Hematopoietic multipotent progenitor cell treated with erythropoietin and hydrocortisone succinate and interleukin-3 and kit ligand, for 8 days (in vitro differentiated cells): ENCODE measurements at regions not wholly inside any gene's neighbourhood (a gene's known extent, or its start where the extent isn't known, plus 50 kb on each side); places are given as distances from the start of the nearest gene placed in this dataset.

ENCODE experiments used
- DNase-seq: peaks from one replicate; pipeline ENCODE4 v3.0.0-alpha.2; 2015

- DNase-seq = no peak
Observed at GRCh38 chr20:10868299-10868698, 194.5 kb upstream of the JAG1 start.

GRCh38 chr20:10873026-10873425 is 199.2 kb upstream of the JAG1 start:
- DNase-seq = no peak

- DNase-seq = no peak
Observed at GRCh38 chr20:10875653-10876052, 201.9 kb upstream of the JAG1 start.

- no peak for DNase-seq
Observed at GRCh38 chr20:10876558-10876957, 202.8 kb upstream of the JAG1 start.

GRCh38 chr20:10877342-10877741 is 203.5 kb upstream of the JAG1 start:
- DNase-seq = no peak

GRCh38 chr20:10883166-10883565 is 209.4 kb upstream of the JAG1 start:
- DNase-seq = no peak

- DNase-seq = no peak
Observed at GRCh38 chr20:10893321-10893720, 219.5 kb upstream of the JAG1 start.

GRCh38 chr20:10897336-10897735 is 223.5 kb upstream of the JAG1 start:
- DNase-seq = no peak

GRCh38 chr20:10898552-10898951 is 224.8 kb upstream of the JAG1 start:
- DNase-seq = no peak

- no peak for DNase-seq
Observed at GRCh38 chr20:10902174-10902573, 228.4 kb upstream of the JAG1 start.

GRCh38 chr20:10902576-10903282 is 228.9 kb upstream of the JAG1 start:
- no peak for DNase-seq

- no peak for DNase-seq
Observed at GRCh38 chr20:10906834-10907233, 233.0 kb upstream of the JAG1 start.

GRCh38 chr20:10909803-10910202 is 236.0 kb upstream of the JAG1 start:
- DNase-seq = no peak

GRCh38 chr20:10910535-10911178 is 236.9 kb upstream of the JAG1 start:
- no peak for DNase-seq

GRCh38 chr20:10911298-10911697 is 237.5 kb upstream of the JAG1 start:
- no peak for DNase-seq

- DNase-seq = no peak
Observed at GRCh38 chr20:10915815-10916214, 242.0 kb upstream of the JAG1 start.

GRCh38 chr20:10916312-10916711 is 242.5 kb upstream of the JAG1 start:
- no peak for DNase-seq

GRCh38 chr20:10917826-10918225 is 244.0 kb upstream of the JAG1 start:
- no peak for DNase-seq

GRCh38 chr20:10919396-10920140 is 245.8 kb upstream of the JAG1 start:
- no peak for DNase-seq

GRCh38 chr20:10920396-10920795 is 246.6 kb upstream of the JAG1 start:
- no peak for DNase-seq

- no peak for DNase-seq
Observed at GRCh38 chr20:10921491-10922010, 247.8 kb upstream of the JAG1 start.

GRCh38 chr20:10922506-10922905 is 248.7 kb upstream of the JAG1 start:
- DNase-seq = no peak

- no peak for DNase-seq
Observed at GRCh38 chr20:10922941-10923340, 249.1 kb upstream of the JAG1 start.

GRCh38 chr20:10924644-10925201 is 250.9 kb upstream of the JAG1 start:
- no peak for DNase-seq
